Ovary (tissue), 3 donors: ENCODE measurements at regions not wholly inside any gene's neighbourhood (a gene's known extent, or its start where the extent isn't known, plus 50 kb on each side); places are given as distances from the start of the nearest gene placed in this dataset.

Experiments
- CTCF ChIP-seq, 3 donors: fragments of 450-650 bp in 2 of 3; fragments of 200-600 bp in 1 of 3; IDR thresholded peaks; one replicate each; pipeline versions ENCODE4 v1.5.1 to v1.8.0; 2016 to 2022; ENCODE audit warnings: antibody characterized with exemption in 3 of 3, mild to moderate bottlenecking in 1 of 3
- POLR2A ChIP-seq: fragments of 450-650 bp; IDR thresholded peaks from one replicate; pipeline ENCODE4 v1.6.1; 2017; ENCODE audit warnings: antibody characterized with exemption, mild to moderate bottlenecking, moderate library complexity
- donor health status: DM: no; HTN: no; CAD: no.

DNA sequence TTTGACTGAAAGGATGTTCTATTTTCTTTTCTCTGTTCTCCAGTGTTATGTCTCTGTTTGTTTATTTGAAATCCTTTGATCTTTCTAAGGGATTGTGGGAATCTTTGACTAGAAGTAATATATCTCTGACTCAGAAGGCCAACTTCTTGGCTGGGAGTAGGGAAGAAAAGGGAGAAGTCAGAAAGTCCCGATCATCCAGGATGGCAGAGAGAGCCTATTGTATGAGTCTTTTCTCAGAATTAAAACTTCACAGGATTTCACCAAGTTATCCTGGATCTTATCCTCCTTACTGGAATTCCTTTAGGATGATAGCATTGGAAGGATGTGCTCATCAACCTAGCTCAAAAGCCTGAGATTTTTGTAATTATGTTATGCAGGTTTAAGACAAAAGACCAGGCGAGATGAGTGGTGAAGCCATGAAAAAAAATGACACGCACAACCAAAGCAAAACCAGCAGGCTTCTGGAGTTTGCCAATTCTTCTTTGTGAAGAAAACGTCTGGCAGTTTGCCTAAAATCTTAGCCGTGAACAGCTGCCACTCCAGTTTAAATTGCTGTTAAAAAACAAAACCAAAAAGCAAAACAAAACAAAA lies 383.6 kb upstream of the SMIM21 start:
- TF ChIP-seq CTCF (IDR thresholded peaks at IDR 0.05) (no peak), POLR2A (no peak)
